ENCODE measurements at regions not wholly inside any gene's neighbourhood (a gene's known extent, or its start where the extent isn't known, plus 50 kb on each side); places are given as distances from the start of the nearest gene placed in this dataset.
"Not testable (repeated sequence)": the region's sequence is repeated elsewhere in the genome, so short reads cannot be mapped to it uniquely, and the experiment has no call there.

DNA sequence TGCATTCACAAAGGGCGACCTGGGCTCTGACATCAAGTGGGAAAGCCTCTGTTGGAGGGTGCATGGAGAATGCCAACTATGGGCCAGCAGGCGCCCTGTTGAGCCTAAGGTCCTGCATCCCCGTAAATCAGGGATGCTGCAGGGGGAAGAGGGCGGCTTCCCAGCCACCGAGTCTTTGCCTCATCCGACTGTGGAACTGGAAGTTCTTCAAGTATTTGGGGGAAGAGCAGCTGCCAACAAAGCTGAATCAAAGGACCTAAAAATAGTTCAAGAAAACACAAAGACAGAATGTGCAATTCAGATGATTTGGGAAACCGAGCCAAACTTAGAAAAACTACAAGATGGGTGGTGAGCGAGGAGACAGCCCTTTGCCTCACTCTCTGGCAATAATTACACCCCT lies 281.1 kb upstream of the MGAT5 start:
- DNase-seq (ENCODE audit: low read depth): no peak
- in situ Hi-C loops (cut with HindIII; ENCODE audit: low pct_unique_long_range_greater_than_20kb, low sequenced_read_pairs): no loop called here

DNA sequence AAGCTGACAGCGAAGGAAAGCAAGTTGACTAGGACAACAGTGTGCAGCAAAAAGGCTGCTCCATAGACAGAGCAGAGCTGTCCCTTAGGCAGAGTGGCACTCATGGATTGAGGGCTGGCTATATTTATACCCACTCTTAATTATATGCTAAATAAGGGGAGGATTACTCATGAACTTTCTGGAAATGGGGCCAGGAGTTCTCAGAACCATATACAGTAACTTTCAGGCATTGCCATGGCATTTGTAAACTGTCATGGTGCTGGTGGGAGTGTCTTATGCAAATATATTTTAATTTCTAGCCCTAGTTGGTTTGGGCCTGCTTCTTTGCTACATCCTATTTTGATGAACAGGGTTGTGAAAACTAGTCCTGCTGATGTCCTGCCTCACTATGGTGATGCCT lies 279.5 kb upstream of the MGAT5 start:
- no peak for DNase-seq (ENCODE audit: low read depth)
- in situ Hi-C loops (cut with HindIII; ENCODE audit: low pct_unique_long_range_greater_than_20kb, low sequenced_read_pairs): no loop called here

DNA sequence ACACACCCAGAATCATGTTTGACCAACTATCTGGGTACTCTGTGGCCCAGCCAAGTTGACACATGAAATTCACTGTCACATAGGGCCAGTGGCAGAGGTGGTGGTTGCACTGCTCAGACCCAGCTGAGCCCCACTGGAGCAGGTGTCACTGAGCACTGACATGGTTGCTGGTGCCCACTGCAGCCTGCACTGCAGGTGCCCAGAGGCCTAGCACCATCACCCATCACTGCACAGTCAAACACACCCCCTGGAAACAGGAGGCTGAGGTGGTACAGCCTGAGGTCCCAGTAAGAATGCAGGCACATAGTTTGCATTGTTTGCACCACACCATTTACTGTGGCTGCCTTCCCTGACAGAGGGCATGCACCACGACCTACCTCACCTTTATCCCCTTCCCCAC lies 278.7 kb upstream of the MGAT5 start:
- DNase-seq (ENCODE audit: low read depth): no peak
- in situ Hi-C loops (cut with HindIII; ENCODE audit: low pct_unique_long_range_greater_than_20kb, low sequenced_read_pairs): no loop called here

GRCh38 chr2:133975676-133976428 lies 278.0 kb upstream of the MGAT5 start:
- in situ Hi-C loops (cut with HindIII; ENCODE audit: low pct_unique_long_range_greater_than_20kb, low sequenced_read_pairs): no loop called here
- no peak for DNase-seq (ENCODE audit: low read depth)

GRCh38 chr2:133976659-133977058 lies 277.2 kb upstream of the MGAT5 start:
- no peak for DNase-seq (ENCODE audit: low read depth)
- in situ Hi-C loops (cut with HindIII; ENCODE audit: low pct_unique_long_range_greater_than_20kb, low sequenced_read_pairs): no loop called here

- no peak for DNase-seq (ENCODE audit: low read depth)
- in situ Hi-C loops (cut with HindIII; ENCODE audit: low pct_unique_long_range_greater_than_20kb, low sequenced_read_pairs): no loop called here
These were observed 276.5 kb upstream of the MGAT5 start for GRCh38 chr2:133977405-133977804.

GRCh38 chr2:133982256-133982655 lies 271.6 kb upstream of the MGAT5 start:
- no peak for DNase-seq (ENCODE audit: low read depth)
- in situ Hi-C loops (cut with HindIII; ENCODE audit: low pct_unique_long_range_greater_than_20kb, low sequenced_read_pairs): no loop called here

DNA sequence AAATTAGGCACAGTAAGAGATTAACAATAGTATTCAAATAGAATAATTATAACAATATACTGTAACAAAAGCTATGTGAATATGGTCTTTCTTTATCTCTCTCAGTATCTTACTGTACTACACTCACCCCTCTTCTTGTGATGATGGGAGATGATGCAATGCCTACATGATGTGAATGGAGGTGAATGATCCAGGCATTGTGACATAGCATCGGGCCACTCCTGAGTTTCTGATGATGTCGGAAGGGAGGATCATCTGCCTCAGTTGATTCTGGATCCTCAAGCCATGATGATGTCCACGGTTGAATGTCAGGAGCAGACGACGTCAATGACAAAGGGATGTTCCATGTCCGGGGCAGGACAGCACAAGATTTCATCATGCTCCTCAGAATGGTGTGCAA lies 268.3 kb upstream of the MGAT5 start:
- in situ Hi-C loops (cut with HindIII; ENCODE audit: low pct_unique_long_range_greater_than_20kb, low sequenced_read_pairs): no loop called here
- DNase-seq (ENCODE audit: low read depth): no peak

- no peak for DNase-seq (ENCODE audit: low read depth)
- in situ Hi-C loops (cut with HindIII; ENCODE audit: low pct_unique_long_range_greater_than_20kb, low sequenced_read_pairs): no loop called here
These were observed 267.6 kb upstream of the MGAT5 start for GRCh38 chr2:133986081-133986837.

DNA sequence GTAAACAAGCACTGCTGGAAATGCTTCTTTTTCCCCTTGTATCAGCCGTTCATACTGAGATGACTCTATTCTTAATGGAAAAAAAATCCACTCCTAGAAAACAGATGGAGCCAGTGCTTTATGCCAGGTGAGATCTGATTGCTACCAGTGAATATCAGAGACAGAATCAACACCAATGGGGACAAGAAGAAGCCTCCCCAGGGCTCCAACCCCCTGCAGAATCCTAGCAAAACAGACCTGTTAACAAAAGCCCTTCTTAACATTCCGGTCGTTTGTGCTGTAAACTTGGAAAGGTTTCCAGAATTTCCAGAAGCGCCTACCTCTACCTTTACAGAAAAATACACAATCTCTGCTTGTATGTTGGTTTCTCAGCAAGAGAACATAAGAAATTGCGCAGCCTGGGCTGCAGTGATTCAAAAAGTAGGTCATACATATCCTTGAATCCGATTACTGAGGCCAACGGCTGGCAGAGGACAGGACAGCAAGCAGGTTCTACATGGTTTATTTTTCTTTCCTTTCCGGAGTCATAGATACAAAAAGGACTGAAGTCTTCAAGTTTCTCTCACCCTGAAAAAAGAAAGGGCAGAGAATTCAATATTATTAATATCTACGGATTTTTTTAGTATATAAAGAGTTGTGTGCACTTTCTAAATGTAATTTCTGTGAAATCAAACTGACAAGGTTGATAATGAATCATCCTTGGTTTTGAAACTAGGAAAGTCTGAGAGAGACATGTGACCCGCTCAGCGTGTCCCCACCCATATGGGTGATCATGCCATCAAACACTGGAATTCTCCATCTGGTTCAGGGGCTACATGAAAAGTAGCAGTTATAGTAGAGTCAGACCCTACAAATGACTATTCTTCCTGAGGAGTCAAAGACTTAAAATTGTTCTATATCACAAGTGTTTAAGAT lies 266.7 kb upstream of the MGAT5 start:
- no peak for DNase-seq (ENCODE audit: low read depth)
- in situ Hi-C loops (cut with HindIII; ENCODE audit: low pct_unique_long_range_greater_than_20kb, low sequenced_read_pairs): no loop called here

GRCh38 chr2:133988316-133988891 lies 265.5 kb upstream of the MGAT5 start:
- no peak for DNase-seq (ENCODE audit: low read depth)
- in situ Hi-C loops (cut with HindIII; ENCODE audit: low pct_unique_long_range_greater_than_20kb, low sequenced_read_pairs): no loop called here

GRCh38 chr2:133991606-133992168 lies 262.2 kb upstream of the MGAT5 start:
- in situ Hi-C loops (cut with HindIII; ENCODE audit: low pct_unique_long_range_greater_than_20kb, low sequenced_read_pairs): no loop called here
- DNase-seq (ENCODE audit: low read depth): no peak

DNA sequence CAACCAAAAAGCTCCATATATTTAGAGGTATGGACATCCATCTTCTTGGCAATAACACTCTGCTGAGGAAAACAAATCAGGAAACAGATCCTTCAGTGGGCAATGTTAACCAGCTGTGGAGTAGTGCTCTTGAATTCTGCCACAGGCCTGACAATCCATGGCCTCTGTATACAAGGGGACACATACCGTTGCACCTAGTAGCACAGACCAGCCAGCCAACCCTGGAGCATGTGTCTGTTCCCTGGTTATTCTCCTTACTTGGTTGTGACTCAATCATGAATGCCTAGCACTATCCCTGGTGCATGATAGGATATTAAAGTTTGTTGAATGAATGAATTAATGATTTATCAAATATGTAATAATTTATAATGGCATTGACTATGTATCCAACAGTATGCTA lies 261.4 kb upstream of the MGAT5 start:
- no peak for DNase-seq (ENCODE audit: low read depth)
- in situ Hi-C loops (cut with HindIII; ENCODE audit: low pct_unique_long_range_greater_than_20kb, low sequenced_read_pairs): no loop called here

- no peak for DNase-seq (ENCODE audit: low read depth)
- in situ Hi-C loops (cut with HindIII; ENCODE audit: low pct_unique_long_range_greater_than_20kb, low sequenced_read_pairs): no loop called here
These were observed 260.7 kb upstream of the MGAT5 start for GRCh38 chr2:133993160-133993559.

- in situ Hi-C loops (cut with HindIII; ENCODE audit: low pct_unique_long_range_greater_than_20kb, low sequenced_read_pairs): not testable (repeated sequence)
These were observed 255.1 kb upstream of the MGAT5 start for GRCh38 chr2:133998726-133999125.

DNA sequence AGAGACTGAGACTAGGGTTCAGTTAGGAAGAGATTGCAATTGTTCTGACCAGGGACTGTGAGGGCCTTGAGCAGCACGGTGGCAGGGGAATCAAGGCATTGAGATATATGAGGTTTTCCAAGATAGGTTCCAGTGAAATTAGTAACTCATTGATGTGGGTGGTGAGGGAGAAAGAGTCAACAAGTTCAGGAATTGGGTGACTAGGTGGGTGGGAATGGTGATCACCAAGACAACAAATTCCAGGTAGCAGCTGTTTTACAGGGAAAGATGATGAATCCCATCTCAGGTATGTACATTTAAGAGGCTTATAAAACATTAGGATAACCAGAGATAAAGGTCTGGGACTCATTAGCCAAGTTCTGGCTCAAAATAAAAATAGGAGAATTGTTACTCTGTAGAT lies 251.5 kb upstream of the MGAT5 start:
- no peak for DNase-seq (ENCODE audit: low read depth)
- in situ Hi-C loops (cut with HindIII; ENCODE audit: low pct_unique_long_range_greater_than_20kb, low sequenced_read_pairs): no loop called here

More at GRCh38 chr2:133998726-133999125, 255.1 kb upstream of the MGAT5 start:
- DNase-seq (ENCODE audit: low read depth): not testable (repeated sequence)

- DNase-seq (ENCODE audit: low read depth): no peak
- in situ Hi-C loops (cut with HindIII; ENCODE audit: low pct_unique_long_range_greater_than_20kb, low sequenced_read_pairs): no loop called here
These were observed 251.0 kb upstream of the MGAT5 start for GRCh38 chr2:134002921-134003320.

GRCh38 chr2:134004467-134004866 lies 249.4 kb upstream of the MGAT5 start:
- no peak for DNase-seq (ENCODE audit: low read depth)
- in situ Hi-C loops (cut with HindIII; ENCODE audit: low pct_unique_long_range_greater_than_20kb, low sequenced_read_pairs): no loop called here

Data from Caki2 (cell line).